ENCODE measurements at regions not wholly inside any gene's neighbourhood (a gene's known extent, or its start where the extent isn't known, plus 50 kb on each side); places are given as distances from the start of the nearest gene placed in this dataset.

- DNase-seq (ENCODE audit: low spot score, unreplicated experiment), result no peak
- H3K27ac Mint-ChIP-seq, result no peak overlapping the region
- peaks cover 12% of the 10 kb centered on the region for H3K4me1 Mint-ChIP-seq (ENCODE audit: low read depth)
- H3K36me3 Mint-ChIP-seq (ENCODE audit: insufficient read depth), result no peaks in the 10 kb centered on the region
- no peaks in the 10 kb centered on the region for H3K27me3 Mint-ChIP-seq
- H3K9me3 Mint-ChIP-seq (ENCODE audit: low read depth), result no peaks in the 10 kb centered on the region
- no peak overlapping the region for H3K4me3 Mint-ChIP-seq (ENCODE audit: low read depth)
- TF ChIP-seq CTCF (IDR thresholded peaks at IDR 0.05; ENCODE audit: unreplicated experiment), result no peak
Measured at GRCh38 chr5:74332006-74332405, 308.5 kb downstream of the ENC1 start.

- H3K4me1 Mint-ChIP-seq (ENCODE audit: low read depth), result peaks cover 8% of the 10 kb centered on the region
- no peak for DNase-seq (ENCODE audit: low spot score, unreplicated experiment)
- no peak for TF ChIP-seq CTCF (IDR thresholded peaks at IDR 0.05; ENCODE audit: unreplicated experiment)
- H3K9me3 Mint-ChIP-seq (ENCODE audit: low read depth), result no peaks in the 10 kb centered on the region
- peaks cover 2% of the 10 kb centered on the region for H3K27me3 Mint-ChIP-seq
- no peaks in the 10 kb centered on the region for H3K36me3 Mint-ChIP-seq (ENCODE audit: insufficient read depth)
- no peak overlapping the region for H3K27ac Mint-ChIP-seq
- H3K4me3 Mint-ChIP-seq (ENCODE audit: low read depth), result no peak overlapping the region
Measured at GRCh38 chr5:74328221-74328630, 312.3 kb downstream of the ENC1 start.

GRCh38 chr5:74327339-74327685 is 313.2 kb downstream of the ENC1 start:
- no peaks in the 10 kb centered on the region for H3K36me3 Mint-ChIP-seq (ENCODE audit: insufficient read depth)
- no peak overlapping the region for H3K27ac Mint-ChIP-seq
- H3K4me1 Mint-ChIP-seq (ENCODE audit: low read depth), result peaks cover 8% of the 10 kb centered on the region
- H3K27me3 Mint-ChIP-seq, result peaks cover 2% of the 10 kb centered on the region
- TF ChIP-seq CTCF (IDR thresholded peaks at IDR 0.05; ENCODE audit: unreplicated experiment), result no peak
- no peaks in the 10 kb centered on the region for H3K9me3 Mint-ChIP-seq (ENCODE audit: low read depth)
- no peak for DNase-seq (ENCODE audit: low spot score, unreplicated experiment)
- H3K4me3 Mint-ChIP-seq (ENCODE audit: low read depth), result no peak overlapping the region

GRCh38 chr5:74326571-74327338 is 313.8 kb downstream of the ENC1 start:
- Mint-ChIP-seq H3K9me3 (ENCODE audit: low read depth) (no peaks in the 10 kb centered on the region), H3K27ac (no peak overlapping the region), H3K27me3 (peaks cover 2% of the 10 kb centered on the region), H3K4me3 (ENCODE audit: low read depth) (no peak overlapping the region), H3K4me1 (ENCODE audit: low read depth) (peaks cover 8% of the 10 kb centered on the region), H3K36me3 (ENCODE audit: insufficient read depth) (no peaks in the 10 kb centered on the region)
- no peak for TF ChIP-seq CTCF (IDR thresholded peaks at IDR 0.05; ENCODE audit: unreplicated experiment)
- DNase-seq (ENCODE audit: low spot score, unreplicated experiment), result no peak

- no peak for TF ChIP-seq CTCF (IDR thresholded peaks at IDR 0.05; ENCODE audit: unreplicated experiment)
- H3K4me3 Mint-ChIP-seq (ENCODE audit: low read depth), result no peak overlapping the region
- no peaks in the 10 kb centered on the region for H3K9me3 Mint-ChIP-seq (ENCODE audit: low read depth)
- H3K27me3 Mint-ChIP-seq, result peaks cover 2% of the 10 kb centered on the region
- peaks cover 4% of the 10 kb centered on the region for H3K4me1 Mint-ChIP-seq (ENCODE audit: low read depth)
- no peak overlapping the region for H3K27ac Mint-ChIP-seq
- no peak for DNase-seq (ENCODE audit: low spot score, unreplicated experiment)
- no peaks in the 10 kb centered on the region for H3K36me3 Mint-ChIP-seq (ENCODE audit: insufficient read depth)
Measured at GRCh38 chr5:74325866-74326265, 314.7 kb downstream of the ENC1 start.
